GM13977 (cell line): ENCODE measurements at regions not wholly inside any gene's neighbourhood (a gene's known extent, or its start where the extent isn't known, plus 50 kb on each side); places are given as distances from the start of the nearest gene placed in this dataset.

Experiments
- DNase-seq: peaks from one replicate; pipeline ENCODE4 v3.0.0; 2012; ENCODE audit warnings: low spot score
- CTCF ChIP-seq: IDR thresholded peaks from 2 replicates; pipeline ENCODE4 v1.5.1; 2012; ENCODE audit warnings: mild to moderate bottlenecking, control low read depth; ENCODE audit not compliant: insufficient read depth; ENCODE audit errors: extremely low read depth, missing control alignments
- in situ Hi-C: fragments of 300-500 bp; cut with MboI; formaldehyde crosslinking; loops from one replicate; pipeline ENCODE4 v1.12.0; 2022; ENCODE audit warnings: low sequenced_read_pairs, low pct_unique_long_range_greater_than_20kb, mixed read lengths, inconsistent platforms; ENCODE audit not compliant: unreplicated experiment

- in situ Hi-C loops = no loop called here
- no peak for DNase-seq
- no peak for TF ChIP-seq CTCF
Observed at GRCh38 chr7:47724335-47724982, 142.5 kb upstream of the TNS3 start.

GRCh38 chr7:47722126-47722525, 140.2 kb upstream of the TNS3 start:
- no peak for DNase-seq
- TF ChIP-seq CTCF = no peak
- in situ Hi-C loops = no loop called here

GRCh38 chr7:47721670-47722069, 139.8 kb upstream of the TNS3 start:
- no peak for TF ChIP-seq CTCF
- in situ Hi-C loops = no loop called here
- DNase-seq = no peak

- DNase-seq = no peak
- in situ Hi-C loops = no loop called here
- no peak for TF ChIP-seq CTCF
Observed at GRCh38 chr7:47720907-47721244, 139.0 kb upstream of the TNS3 start.

GRCh38 chr7:47720141-47720906, 138.4 kb upstream of the TNS3 start:
- TF ChIP-seq CTCF = no peak
- in situ Hi-C loops = no loop called here
- DNase-seq = peak; percentile 36

- no peak for TF ChIP-seq CTCF
- in situ Hi-C loops = no loop called here
- no peak for DNase-seq
Observed at GRCh38 chr7:47719675-47720074, 137.8 kb upstream of the TNS3 start.

- no peak for DNase-seq
- in situ Hi-C loops = no loop called here
- TF ChIP-seq CTCF = no peak
Observed at GRCh38 chr7:47715631-47716068, 133.7 kb upstream of the TNS3 start.
